GM21723 (cell line): ENCODE measurements at regions not wholly inside any gene's neighbourhood (a gene's known extent, or its start where the extent isn't known, plus 50 kb on each side); places are given as distances from the start of the nearest gene placed in this dataset.
"Not testable (repeated sequence)": the region's sequence is repeated elsewhere in the genome, so short reads cannot be mapped to it uniquely, and the experiment has no call there.

Experiments
- ATAC-seq: cut with Tn5 transposase; IDR thresholded peaks from one replicate; pipeline ENCODE4 v1.9.1; 2021; ENCODE audit warnings: mild to moderate bottlenecking, moderate library complexity; ENCODE audit not compliant: unreplicated experiment

DNA sequence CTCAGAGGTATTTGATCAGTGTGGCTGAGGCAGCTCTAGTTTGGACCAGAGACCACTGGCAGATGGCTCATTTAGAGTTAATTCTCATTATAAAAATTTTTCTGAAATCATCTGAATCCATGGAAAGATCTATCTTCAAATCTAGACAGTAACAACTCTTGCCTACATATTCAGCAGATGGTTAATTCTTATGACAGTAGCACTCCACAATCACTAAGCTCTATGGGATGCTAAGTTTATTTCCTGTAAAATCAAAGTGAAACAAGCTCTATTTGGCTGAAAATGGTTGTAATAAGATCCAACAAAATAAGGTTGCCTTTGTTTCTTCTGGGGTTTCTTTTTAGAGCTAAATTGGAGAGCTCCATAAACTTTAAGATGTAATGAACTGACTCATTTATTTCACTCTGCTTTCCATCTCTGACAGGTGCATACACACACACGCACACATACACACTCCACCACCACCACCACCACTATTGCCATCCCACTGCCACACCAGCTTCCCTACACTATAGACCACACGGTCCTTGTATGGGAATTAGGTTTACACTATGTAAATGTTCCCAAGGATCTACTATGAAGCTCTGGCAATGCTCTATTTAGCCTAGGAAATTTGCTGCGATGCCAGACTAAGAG lies 293.1 kb downstream of the RPAP3 start:
- ATAC-seq, result no peak

DNA sequence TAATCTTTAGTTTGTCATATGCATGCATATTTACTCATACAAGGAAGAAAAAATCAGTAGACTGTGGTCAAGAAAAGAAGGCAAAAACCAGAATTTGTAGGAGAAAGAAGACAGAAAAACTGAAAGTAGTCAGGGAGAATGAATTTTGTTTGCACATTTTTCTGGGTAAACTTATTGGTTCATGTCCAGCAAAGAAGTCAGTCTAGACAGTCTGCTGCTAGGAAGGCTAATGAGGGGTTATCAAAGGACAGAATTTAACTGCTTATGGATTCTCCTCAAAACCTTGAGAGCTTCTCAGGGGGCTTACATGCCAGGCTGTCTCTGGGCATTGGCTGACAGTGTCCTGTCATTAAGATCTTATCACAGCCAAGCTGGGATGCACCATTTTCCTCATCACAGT lies 293.9 kb downstream of the RPAP3 start:
- ATAC-seq, result no peak

GRCh38 chr12:47410862-47411261 lies 295.0 kb downstream of the RPAP3 start:
- ATAC-seq, result no peak

DNA sequence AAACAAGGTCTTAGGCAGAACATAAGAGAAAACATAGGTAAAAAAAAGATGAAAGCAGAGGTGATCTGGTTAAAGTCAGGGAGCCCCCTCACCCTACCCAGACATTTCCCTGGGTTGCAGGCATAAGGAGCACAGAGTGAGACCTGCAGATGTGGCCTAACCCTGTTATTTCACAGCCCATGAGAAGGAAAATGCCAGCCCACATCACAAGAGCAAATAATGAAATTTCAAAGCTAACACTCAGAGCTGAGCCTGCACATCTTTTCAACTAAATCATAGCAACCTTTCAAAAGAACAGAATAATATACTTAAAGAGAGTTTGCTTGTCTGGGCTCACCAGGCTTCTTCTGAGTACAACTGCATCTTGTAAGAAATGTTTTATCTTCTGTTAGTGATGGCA lies 295.4 kb downstream of the RPAP3 start:
- ATAC-seq, result no peak

- ATAC-seq, result no peak
Observed at GRCh38 chr12:47409310-47409987, 296.4 kb downstream of the RPAP3 start.

- peak; percentile 97 for ATAC-seq
Observed at GRCh38 chr12:47408171-47408871, 297.5 kb downstream of the RPAP3 start.

DNA sequence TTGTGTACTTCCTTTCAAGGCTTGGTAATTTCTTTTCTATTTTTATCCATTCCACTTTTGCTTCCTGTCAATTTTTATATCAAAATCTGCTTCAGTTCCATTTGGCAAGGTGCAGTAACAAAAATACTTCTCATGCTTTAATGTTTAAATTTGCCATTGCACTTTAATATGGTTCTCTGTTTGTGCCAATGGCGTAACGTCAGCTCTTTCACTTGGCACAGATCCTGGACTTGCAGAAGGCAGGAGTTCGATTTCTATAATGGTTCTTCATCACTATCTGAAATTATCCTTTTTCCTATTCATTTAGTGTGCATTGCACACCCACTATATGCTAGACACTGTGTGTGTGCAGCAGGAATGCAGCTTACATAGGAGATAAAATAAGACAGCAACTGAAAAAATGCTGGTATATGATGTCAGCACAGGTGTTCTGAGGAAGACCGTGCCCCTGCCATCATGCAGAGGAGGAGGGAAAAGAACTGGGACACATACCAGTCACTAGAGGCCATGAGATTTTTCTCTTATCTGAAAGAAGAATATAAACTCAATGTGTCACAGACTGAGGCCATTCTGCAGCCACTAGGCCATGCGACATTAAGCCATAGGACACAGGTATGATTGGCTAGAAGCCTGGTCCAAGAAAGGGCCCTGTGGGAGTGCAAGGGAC lies 298.2 kb downstream of the RPAP3 start:
- ATAC-seq, result no peak

DNA sequence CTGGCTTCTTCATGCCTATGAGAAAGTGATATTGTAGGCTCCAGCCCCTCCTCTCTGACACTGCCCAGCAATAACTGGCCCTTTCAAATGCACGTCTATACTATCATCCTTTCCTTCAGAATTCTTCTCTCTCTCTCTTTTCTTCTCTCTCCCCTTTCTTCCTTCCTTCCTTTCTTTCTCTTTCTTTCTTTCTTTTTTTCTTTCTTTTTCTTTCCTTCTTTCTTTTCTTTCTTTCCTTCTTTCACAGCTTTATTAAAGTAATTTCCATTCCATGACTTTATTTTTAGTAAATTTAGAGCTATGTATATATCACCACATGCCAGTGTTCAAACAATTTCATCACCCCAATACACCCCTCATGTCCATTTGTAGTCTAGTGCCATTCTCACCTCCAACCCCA lies 302.1 kb downstream of the RPAP3 start:
- ATAC-seq, result no peak

DNA sequence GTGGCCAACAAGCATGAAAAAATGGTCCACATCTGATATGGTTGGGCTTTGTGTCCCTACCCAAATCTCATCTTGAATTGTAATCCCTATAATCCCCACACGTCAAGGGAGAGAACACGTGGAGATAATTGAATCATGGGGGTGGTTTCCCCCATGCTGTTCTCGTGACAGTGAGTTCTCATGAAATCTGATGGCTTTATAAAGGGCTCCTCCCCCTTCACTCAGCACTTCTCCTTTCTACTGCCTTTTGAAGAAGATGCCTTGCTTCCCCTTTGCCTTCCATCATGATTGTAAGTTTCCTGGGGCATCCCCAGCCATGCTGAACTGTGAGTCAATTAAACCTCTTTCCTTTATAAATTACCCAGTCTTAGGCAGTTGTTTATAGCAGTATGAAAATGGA lies 304.6 kb downstream of the RPAP3 start:
- ATAC-seq, result not testable (repeated sequence)

- no peak for ATAC-seq
Observed at GRCh38 chr12:47400266-47400665, 305.6 kb downstream of the RPAP3 start.

GRCh38 chr12:47397664-47398281 lies 308.1 kb downstream of the RPAP3 start:
- peak; percentile 52 for ATAC-seq

GRCh38 chr12:47396902-47397663 lies 308.7 kb downstream of the RPAP3 start:
- ATAC-seq, result no peak

- ATAC-seq, result no peak
Observed at GRCh38 chr12:47394070-47394469, 311.8 kb downstream of the RPAP3 start.

- ATAC-seq, result no peak
Observed at GRCh38 chr12:47393403-47393790, 312.4 kb downstream of the RPAP3 start.

DNA sequence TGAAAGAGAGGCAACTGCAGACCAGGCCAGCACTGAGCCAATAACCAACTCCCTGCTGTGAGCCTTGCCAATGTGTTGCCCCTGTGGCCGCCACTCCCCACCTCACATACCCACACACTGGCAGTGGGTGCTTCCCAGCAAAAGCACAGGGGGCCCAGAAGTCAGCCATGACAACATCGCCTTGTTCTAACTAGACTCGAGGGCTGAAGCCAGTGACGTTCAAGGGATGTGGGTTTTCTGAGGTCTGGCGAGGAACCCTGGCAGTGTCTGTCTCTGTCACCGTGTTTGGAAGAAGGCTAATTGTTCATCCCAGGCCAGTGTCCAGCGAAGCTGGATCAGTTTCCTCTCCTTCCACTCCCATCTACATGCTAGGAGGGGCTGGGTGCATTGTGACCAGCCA lies 311.8 kb upstream of the AMIGO2 start:
- ATAC-seq, result no peak

GRCh38 chr12:47388712-47389111 lies 309.0 kb upstream of the AMIGO2 start:
- ATAC-seq, result no peak

DNA sequence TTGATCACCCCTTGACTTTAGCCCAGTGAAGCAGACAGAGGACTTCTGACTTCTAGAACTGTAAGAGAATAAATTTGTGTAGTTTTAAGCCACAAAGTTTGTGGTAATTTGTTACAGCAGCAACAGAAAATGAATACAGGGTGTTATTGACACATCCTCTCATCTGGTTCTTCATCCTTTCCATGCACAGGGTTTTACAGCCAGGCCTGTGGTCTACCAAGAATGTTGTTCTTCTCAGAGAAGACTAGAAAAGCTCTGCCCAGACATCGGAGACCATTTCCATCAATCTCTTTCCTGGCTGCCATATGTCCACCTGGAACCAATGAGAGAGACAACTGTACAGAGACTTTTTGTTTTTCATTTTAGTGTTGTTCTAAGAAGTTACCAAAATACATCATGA lies 308.2 kb upstream of the AMIGO2 start:
- ATAC-seq, result no peak

GRCh38 chr12:47385653-47386052 lies 305.9 kb upstream of the AMIGO2 start:
- ATAC-seq, result no peak

- no peak for ATAC-seq
Observed at GRCh38 chr12:47383942-47384341, 304.2 kb upstream of the AMIGO2 start.

DNA sequence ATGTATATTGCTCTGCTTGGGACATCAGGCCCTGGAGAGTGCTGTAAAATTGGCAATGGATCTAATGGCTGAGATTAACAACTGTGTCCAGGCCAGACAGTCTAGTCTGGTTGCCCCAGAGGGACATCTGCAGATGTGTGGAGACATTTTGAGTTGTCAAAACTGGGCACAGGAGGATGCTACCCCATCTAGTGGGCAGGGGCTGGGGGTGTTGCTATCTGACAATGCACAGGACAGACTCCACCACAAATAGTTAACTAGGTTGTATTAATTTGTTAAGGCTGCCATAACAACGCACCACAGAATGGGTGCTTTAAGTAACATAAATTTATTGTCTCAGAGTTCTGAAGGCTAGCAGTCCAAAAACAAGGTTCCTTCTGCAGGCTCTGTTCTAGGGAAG lies 302.5 kb upstream of the AMIGO2 start:
- no peak for ATAC-seq

- ATAC-seq, result no peak
Observed at GRCh38 chr12:47378907-47379306, 299.1 kb upstream of the AMIGO2 start.
